Body of pancreas (tissue), 4 donors: ENCODE measurements at regions not wholly inside any gene's neighbourhood (a gene's known extent, or its start where the extent isn't known, plus 50 kb on each side); places are given as distances from the start of the nearest gene placed in this dataset.

Experiments used
- POLR2A ChIP-seq, 3 donors: fragments of 450-650 bp; IDR thresholded peaks; one replicate each; pipeline ENCODE4 v1.6.1; 2016; ENCODE audit warnings: antibody characterized with exemption in 3 of 3, mild to moderate bottlenecking in 2 of 3
- TF ChIP-seq, protein P1 (sequence below), 7 experiments: fragments of 450-650 bp in 4 of 7; fragments of 200-600 bp in 3 of 7; sonication (generic) in 3 of 7; IDR thresholded peaks; one replicate each; pipeline ENCODE4 v1.5.1; 2016 to 2019; ENCODE audit warnings: antibody characterized with exemption in 7 of 7

DNA sequence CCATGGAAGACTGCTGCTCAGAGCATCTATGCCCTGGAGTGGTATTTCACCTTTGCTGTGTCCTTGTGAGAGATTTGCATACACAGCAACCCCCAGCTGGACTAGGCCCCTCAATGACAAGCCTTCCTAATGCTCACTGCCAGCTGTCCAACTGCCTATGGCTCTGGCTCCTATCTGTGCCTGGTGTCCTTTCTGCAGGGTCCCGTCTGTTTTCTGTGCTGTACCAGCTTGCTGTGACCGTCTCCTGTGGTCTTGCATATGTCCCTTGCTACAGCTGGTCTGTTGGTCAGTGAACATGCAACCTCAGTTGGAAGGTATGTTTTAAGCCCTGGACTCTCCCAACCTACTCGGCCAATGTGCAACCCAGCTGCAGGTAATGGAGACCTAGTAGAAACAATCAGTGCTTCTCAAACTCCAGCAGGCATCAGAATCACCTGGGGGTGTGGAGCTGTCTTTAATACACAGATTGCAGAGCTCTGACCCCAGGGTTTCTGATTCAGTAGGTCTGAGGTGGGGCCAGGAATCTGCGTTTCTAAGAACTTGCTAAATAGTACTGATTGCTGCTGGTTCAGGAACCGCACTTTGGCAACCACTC lies 306.4 kb upstream of the ZNF32 start:
- TF ChIP-seq, protein P1, sequence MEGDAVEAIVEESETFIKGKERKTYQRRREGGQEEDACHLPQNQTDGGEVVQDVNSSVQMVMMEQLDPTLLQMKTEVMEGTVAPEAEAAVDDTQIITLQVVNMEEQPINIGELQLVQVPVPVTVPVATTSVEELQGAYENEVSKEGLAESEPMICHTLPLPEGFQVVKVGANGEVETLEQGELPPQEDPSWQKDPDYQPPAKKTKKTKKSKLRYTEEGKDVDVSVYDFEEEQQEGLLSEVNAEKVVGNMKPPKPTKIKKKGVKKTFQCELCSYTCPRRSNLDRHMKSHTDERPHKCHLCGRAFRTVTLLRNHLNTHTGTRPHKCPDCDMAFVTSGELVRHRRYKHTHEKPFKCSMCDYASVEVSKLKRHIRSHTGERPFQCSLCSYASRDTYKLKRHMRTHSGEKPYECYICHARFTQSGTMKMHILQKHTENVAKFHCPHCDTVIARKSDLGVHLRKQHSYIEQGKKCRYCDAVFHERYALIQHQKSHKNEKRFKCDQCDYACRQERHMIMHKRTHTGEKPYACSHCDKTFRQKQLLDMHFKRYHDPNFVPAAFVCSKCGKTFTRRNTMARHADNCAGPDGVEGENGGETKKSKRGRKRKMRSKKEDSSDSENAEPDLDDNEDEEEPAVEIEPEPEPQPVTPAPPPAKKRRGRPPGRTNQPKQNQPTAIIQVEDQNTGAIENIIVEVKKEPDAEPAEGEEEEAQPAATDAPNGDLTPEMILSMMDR (IDR thresholded peaks at IDR 0.05): no peak
- no peak for TF ChIP-seq POLR2A (IDR thresholded peaks at IDR 0.05)
